PC-3 (cell line): ENCODE measurements at regions not wholly inside any gene's neighbourhood (a gene's known extent, or its start where the extent isn't known, plus 50 kb on each side); places are given as distances from the start of the nearest gene placed in this dataset.

ENCODE experiments used
- EZH2 ChIP-seq: fragments of 300-600 bp; sonication (generic); IDR thresholded peaks from one replicate; pipeline ENCODE4 v1.6.1; 2017; ENCODE audit warnings: antibody characterized with exemption, mild to moderate bottlenecking, low read length; ENCODE audit not compliant: unreplicated experiment
- TF ChIP-seq, protein P1 (sequence below): fragments of 300-600 bp; sonication (generic); conservative IDR thresholded peaks from 2 replicates; pipeline ENCODE4 v1.5.1; 2017; ENCODE audit warnings: antibody characterized with exemption, low read depth, mild to moderate bottlenecking, low read length

DNA sequence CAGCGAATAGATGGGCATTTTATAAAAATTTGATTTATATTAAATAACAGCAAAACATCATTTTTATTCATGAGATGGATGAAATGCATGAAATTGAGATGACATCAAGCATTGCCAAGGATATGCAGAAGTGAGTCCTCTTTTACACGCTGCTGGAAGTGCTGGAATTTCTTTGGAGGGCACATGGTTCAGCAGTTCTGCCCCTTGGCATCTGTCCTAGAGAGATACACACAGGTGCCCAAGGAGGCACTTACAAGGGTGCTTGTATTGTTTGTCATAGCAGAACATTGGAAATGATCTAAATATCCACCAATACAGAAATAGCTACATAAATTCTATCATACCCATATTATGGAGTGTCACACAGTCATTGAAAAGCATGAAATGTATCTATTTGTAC lies 441.1 kb upstream of the TMPO start:
- TF ChIP-seq, protein P1, sequence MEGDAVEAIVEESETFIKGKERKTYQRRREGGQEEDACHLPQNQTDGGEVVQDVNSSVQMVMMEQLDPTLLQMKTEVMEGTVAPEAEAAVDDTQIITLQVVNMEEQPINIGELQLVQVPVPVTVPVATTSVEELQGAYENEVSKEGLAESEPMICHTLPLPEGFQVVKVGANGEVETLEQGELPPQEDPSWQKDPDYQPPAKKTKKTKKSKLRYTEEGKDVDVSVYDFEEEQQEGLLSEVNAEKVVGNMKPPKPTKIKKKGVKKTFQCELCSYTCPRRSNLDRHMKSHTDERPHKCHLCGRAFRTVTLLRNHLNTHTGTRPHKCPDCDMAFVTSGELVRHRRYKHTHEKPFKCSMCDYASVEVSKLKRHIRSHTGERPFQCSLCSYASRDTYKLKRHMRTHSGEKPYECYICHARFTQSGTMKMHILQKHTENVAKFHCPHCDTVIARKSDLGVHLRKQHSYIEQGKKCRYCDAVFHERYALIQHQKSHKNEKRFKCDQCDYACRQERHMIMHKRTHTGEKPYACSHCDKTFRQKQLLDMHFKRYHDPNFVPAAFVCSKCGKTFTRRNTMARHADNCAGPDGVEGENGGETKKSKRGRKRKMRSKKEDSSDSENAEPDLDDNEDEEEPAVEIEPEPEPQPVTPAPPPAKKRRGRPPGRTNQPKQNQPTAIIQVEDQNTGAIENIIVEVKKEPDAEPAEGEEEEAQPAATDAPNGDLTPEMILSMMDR = no peak
- no peak for TF ChIP-seq EZH2
